DND-41 (cell line): ENCODE measurements at regions not wholly inside any gene's neighbourhood (a gene's known extent, or its start where the extent isn't known, plus 50 kb on each side); places are given as distances from the start of the nearest gene placed in this dataset.

Experiments
- EZH2 ChIP-seq: IDR thresholded peaks from 3 replicates; pipeline ENCODE4 v1.6.1; 2012; ENCODE audit warnings: borderline replicate concordance, low read depth, mild to moderate bottlenecking, moderate library complexity, low read length, inconsistent platforms; ENCODE audit not compliant: severe bottlenecking
- TF ChIP-seq, protein P1 (sequence below): IDR thresholded peaks from 2 replicates; pipeline ENCODE4 v1.5.1; 2012; ENCODE audit warnings: borderline replicate concordance, low read length, moderate library complexity, mild to moderate bottlenecking; ENCODE audit not compliant: poor library complexity, severe bottlenecking; ENCODE audit errors: extremely low read depth

DNA sequence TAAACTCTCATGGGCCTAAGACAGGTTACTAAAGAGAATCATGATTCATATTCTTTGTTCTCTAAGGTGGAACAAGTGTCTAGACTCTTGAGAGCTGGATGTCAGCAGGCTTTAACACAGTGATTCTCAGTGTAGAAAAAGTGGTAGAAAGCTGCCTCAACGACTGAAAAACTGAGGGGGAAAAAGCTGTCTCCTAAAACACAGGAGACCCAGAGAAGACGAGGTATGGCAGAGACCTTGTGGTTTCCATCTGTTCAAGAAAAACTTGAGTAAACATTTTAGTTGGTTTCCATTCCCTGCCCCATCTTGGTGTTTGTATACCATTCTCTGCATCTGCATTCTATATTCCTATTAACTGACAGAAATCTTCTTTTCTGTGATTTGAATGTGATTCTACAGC lies 57.6 kb upstream of the MAP3K7 start:
- TF ChIP-seq EZH2, result no peak
- TF ChIP-seq, protein P1, sequence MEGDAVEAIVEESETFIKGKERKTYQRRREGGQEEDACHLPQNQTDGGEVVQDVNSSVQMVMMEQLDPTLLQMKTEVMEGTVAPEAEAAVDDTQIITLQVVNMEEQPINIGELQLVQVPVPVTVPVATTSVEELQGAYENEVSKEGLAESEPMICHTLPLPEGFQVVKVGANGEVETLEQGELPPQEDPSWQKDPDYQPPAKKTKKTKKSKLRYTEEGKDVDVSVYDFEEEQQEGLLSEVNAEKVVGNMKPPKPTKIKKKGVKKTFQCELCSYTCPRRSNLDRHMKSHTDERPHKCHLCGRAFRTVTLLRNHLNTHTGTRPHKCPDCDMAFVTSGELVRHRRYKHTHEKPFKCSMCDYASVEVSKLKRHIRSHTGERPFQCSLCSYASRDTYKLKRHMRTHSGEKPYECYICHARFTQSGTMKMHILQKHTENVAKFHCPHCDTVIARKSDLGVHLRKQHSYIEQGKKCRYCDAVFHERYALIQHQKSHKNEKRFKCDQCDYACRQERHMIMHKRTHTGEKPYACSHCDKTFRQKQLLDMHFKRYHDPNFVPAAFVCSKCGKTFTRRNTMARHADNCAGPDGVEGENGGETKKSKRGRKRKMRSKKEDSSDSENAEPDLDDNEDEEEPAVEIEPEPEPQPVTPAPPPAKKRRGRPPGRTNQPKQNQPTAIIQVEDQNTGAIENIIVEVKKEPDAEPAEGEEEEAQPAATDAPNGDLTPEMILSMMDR, result no peak
